ENCODE measurements at regions not wholly inside any gene's neighbourhood (a gene's known extent, or its start where the extent isn't known, plus 50 kb on each side); places are given as distances from the start of the nearest gene placed in this dataset.

DNA sequence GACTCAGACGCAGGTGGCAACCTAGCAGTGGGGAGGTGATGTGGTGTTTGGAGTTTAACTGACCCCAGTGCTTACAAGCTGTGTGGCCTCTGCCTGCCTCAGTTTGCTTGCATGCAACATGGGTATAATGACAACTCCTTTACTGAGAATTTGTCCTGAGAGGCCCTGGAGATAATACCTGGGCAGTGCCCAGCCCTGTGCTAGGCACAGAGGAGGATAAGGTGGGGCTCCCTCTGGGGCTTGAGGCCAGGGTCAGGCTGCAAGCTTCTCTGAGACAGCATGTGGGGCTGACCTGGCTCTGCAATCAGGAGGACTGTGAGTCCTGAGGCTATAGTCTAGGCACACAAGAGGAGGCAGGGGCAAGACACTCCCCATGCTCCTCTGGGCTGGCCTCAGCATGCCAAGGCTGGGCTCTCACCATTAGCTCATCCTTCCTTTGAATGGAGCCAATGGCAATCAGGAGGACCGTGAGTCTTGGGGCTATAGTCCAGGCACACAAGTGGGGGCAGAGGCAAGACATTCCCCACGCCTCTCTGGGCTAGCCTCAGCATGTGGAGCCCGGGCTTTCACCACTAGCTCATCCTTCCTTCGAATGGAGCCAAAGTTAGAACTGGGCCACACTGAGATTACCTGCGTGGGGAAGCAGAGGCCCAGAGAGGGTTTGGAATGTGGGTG is 147.9 kb downstream of the RPS24 start:
- TF ChIP-seq, protein P1, sequence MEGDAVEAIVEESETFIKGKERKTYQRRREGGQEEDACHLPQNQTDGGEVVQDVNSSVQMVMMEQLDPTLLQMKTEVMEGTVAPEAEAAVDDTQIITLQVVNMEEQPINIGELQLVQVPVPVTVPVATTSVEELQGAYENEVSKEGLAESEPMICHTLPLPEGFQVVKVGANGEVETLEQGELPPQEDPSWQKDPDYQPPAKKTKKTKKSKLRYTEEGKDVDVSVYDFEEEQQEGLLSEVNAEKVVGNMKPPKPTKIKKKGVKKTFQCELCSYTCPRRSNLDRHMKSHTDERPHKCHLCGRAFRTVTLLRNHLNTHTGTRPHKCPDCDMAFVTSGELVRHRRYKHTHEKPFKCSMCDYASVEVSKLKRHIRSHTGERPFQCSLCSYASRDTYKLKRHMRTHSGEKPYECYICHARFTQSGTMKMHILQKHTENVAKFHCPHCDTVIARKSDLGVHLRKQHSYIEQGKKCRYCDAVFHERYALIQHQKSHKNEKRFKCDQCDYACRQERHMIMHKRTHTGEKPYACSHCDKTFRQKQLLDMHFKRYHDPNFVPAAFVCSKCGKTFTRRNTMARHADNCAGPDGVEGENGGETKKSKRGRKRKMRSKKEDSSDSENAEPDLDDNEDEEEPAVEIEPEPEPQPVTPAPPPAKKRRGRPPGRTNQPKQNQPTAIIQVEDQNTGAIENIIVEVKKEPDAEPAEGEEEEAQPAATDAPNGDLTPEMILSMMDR (IDR thresholded peaks at IDR 0.05): no peak
- no peak for TF ChIP-seq POLR2A (IDR thresholded peaks at IDR 0.05)

Data from thyroid gland (tissue), 4 donors.